HL-60 (cell line): ENCODE measurements at regions not wholly inside any gene's neighbourhood (a gene's known extent, or its start where the extent isn't known, plus 50 kb on each side); places are given as distances from the start of the nearest gene placed in this dataset.
A peak's percentile ranks its signal among the peaks of the same experiment; 100 is the strongest.

ENCODE experiments used
- DNase-seq, 2 experiments: peaks; one replicate each; pipeline ENCODE4 v3.0.0-alpha.2; 2010 to 2020; ENCODE audit warnings: low read depth in 1 of 2, low spot score in 1 of 2
- H3K27ac ChIP-seq: fragments of 250-450 bp; sonication (Bioruptor Pico); replicated peaks from 2 replicates; pipeline ENCODE4 v1.5.1; 2020; ENCODE audit warnings: mild to moderate bottlenecking, moderate library complexity
- H3K27me3 ChIP-seq: fragments of 250-450 bp; sonication (Bioruptor Pico); 2 replicates; pipeline ENCODE4 v1.5.1; 2021; ENCODE audit warnings: mild to moderate bottlenecking, moderate library complexity; ENCODE audit not compliant: insufficient read depth, poor library complexity, severe bottlenecking
- H3K4me3 ChIP-seq: replicated peaks from 2 replicates; pipeline ENCODE4 v1.5.1; 2011; ENCODE audit warnings: mild to moderate bottlenecking, control low read depth, low read length; ENCODE audit not compliant: insufficient read depth
- CTCF ChIP-seq: IDR thresholded peaks from one replicate; pipeline ENCODE4 v1.5.1; 2011; ENCODE audit warnings: low read length, control low read depth, inconsistent platforms; ENCODE audit not compliant: insufficient read depth
- GABPA ChIP-seq: IDR thresholded peaks from 2 replicates; pipeline ENCODE4 v1.6.1; 2012; ENCODE audit warnings: low read depth
- POLR2AphosphoS5 ChIP-seq: IDR thresholded peaks from 2 replicates; pipeline ENCODE4 v1.6.1; 2012; ENCODE audit warnings: low read depth
- REST ChIP-seq: IDR thresholded peaks from 2 replicates; pipeline ENCODE4 v1.6.1; 2012; ENCODE audit warnings: low read depth; ENCODE audit not compliant: insufficient replicate concordance
- SPI1 ChIP-seq: IDR thresholded peaks from 2 replicates; pipeline ENCODE4 v1.6.1; 2012; ENCODE audit warnings: low read depth, mild to moderate bottlenecking, borderline replicate concordance

- Histone ChIP-seq H3K27ac (no peak overlapping the region), H3K27me3 (no peaks in the 10 kb centered on the region), H3K4me3 (no peak overlapping the region)
- no peak for DNase-seq
- TF ChIP-seq CTCF = no peak
- TF ChIP-seq REST = no peak
- no peak for TF ChIP-seq GABPA
- TF ChIP-seq SPI1 = no peak
- no peak for TF ChIP-seq POLR2AphosphoS5
Measured at GRCh38 chr6:25005010-25005409, 69.2 kb upstream of the RIPOR2 start.

- Histone ChIP-seq H3K27ac (peak overlapping the region; percentile 83), H3K27me3 (no peaks in the 10 kb centered on the region), H3K4me3 (no peak overlapping the region)
- TF ChIP-seq GABPA = no peak
- no peak for TF ChIP-seq SPI1
- TF ChIP-seq CTCF = no peak
- TF ChIP-seq REST = no peak
- no peak for DNase-seq
Measured at GRCh38 chr6:25006075-25006474, 70.3 kb upstream of the RIPOR2 start.

- DNase-seq = peak; percentile 79 to 80
- H3K27ac ChIP-seq = peak overlapping the region; percentile 83
- H3K4me3 ChIP-seq = no peak overlapping the region
- TF ChIP-seq POLR2AphosphoS5 = no peak; the same call in 1 of the 2 replicates
- TF ChIP-seq GABPA = peak; percentile 46; the same call in 1 of the 2 replicates
- TF ChIP-seq CTCF = no peak
- peak; percentile 23 for TF ChIP-seq REST
- peak; percentile 34; the same call in 1 of the 2 replicates for TF ChIP-seq SPI1
- no peaks in the 10 kb centered on the region for H3K27me3 ChIP-seq
Measured at GRCh38 chr6:25006565-25007001, 70.8 kb upstream of the RIPOR2 start.
